Right lobe of liver (tissue), 4 donors: ENCODE measurements at regions not wholly inside any gene's neighbourhood (a gene's known extent, or its start where the extent isn't known, plus 50 kb on each side); places are given as distances from the start of the nearest gene placed in this dataset.

Experiments used
- POLR2A ChIP-seq: fragments of 450-650 bp; IDR thresholded peaks from one replicate; pipeline ENCODE4 v1.6.1; 2017; ENCODE audit warnings: antibody characterized with exemption, mild to moderate bottlenecking
- TF ChIP-seq, protein P1 (sequence below), 4 donors: fragments of 200-600 bp in 3 of 4; fragments of 450-650 bp in 1 of 4; IDR thresholded peaks; one replicate each; pipeline versions ENCODE4 v1.5.1 to v1.8.0; 2016 to 2022; ENCODE audit warnings: antibody characterized with exemption in 4 of 4, mild to moderate bottlenecking in 2 of 4
- donor health status: DM: no; HTN: no; CAD: no.
- donor health status: DM: no; HTN: no; CAD: no.
- donor health status: DM: no; HTN: yes; CAD: no.

- TF ChIP-seq, protein P1, sequence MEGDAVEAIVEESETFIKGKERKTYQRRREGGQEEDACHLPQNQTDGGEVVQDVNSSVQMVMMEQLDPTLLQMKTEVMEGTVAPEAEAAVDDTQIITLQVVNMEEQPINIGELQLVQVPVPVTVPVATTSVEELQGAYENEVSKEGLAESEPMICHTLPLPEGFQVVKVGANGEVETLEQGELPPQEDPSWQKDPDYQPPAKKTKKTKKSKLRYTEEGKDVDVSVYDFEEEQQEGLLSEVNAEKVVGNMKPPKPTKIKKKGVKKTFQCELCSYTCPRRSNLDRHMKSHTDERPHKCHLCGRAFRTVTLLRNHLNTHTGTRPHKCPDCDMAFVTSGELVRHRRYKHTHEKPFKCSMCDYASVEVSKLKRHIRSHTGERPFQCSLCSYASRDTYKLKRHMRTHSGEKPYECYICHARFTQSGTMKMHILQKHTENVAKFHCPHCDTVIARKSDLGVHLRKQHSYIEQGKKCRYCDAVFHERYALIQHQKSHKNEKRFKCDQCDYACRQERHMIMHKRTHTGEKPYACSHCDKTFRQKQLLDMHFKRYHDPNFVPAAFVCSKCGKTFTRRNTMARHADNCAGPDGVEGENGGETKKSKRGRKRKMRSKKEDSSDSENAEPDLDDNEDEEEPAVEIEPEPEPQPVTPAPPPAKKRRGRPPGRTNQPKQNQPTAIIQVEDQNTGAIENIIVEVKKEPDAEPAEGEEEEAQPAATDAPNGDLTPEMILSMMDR (IDR thresholded peaks at IDR 0.05): no peak
- TF ChIP-seq POLR2A: no peak
Measured at GRCh38 chr12:77535734-77536133, 295.0 kb upstream of the NAV3 start.
